ENCODE measurements at regions not wholly inside any gene's neighbourhood (a gene's known extent, or its start where the extent isn't known, plus 50 kb on each side); places are given as distances from the start of the nearest gene placed in this dataset.

- CTCF ChIA-PET, result interaction anchor here (0.8 kb wide), 1 partner anchor 320 kb away, joined by 3 read pairs; the partner anchor contains the start of gene DIRAS2
- H3K4me1 ChIP-seq (ENCODE audit: control insufficient read depth in 1 of 2, insufficient read depth in 2 of 2, low read depth in 1 of 2, low read length in 1 of 2), result no peaks in the 10 kb centered on the region; a peak in 1 of 4 replicates
These were observed 320.3 kb downstream of the DIRAS2 start for GRCh38 chr9:90322296-90322695.

More at GRCh38 chr9:90322296-90322695, 320.3 kb downstream of the DIRAS2 start:
- no peaks in the 10 kb centered on the region for H4K20me1 ChIP-seq (ENCODE audit: insufficient read depth)
- no peak for DNase-seq
- no peaks in the 10 kb centered on the region for H3K36me3 ChIP-seq (replicated peaks in 1 of 2; ENCODE audit: control insufficient read depth in 1 of 2, insufficient read depth in 2 of 2, low read length in 1 of 2)
- H3K9ac ChIP-seq, result no peak overlapping the region
- H3K27me3 ChIP-seq (ENCODE audit: insufficient read depth), result no peaks in the 10 kb centered on the region
- H3K27ac ChIP-seq (ENCODE audit: low read depth in 2 of 2, low read length in 1 of 2), result no peak overlapping the region
- H3K4me2 ChIP-seq, result no peak overlapping the region
- H2AFZ ChIP-seq (ENCODE audit: low read depth), result no peak overlapping the region
- no peaks in the 10 kb centered on the region for H3K9me3 ChIP-seq
- WGBS (ENCODE audit: low lambda C conversion rate), result 27% methylated on average over 1 of the region's 1 CpG
- POLR2A ChIA-PET, result no interaction called here
- H3K79me2 ChIP-seq (ENCODE audit: insufficient read depth), result no peaks in the 10 kb centered on the region
- H3F3A ChIP-seq (replicated peaks; ENCODE audit: insufficient read depth), result no peaks in the 10 kb centered on the region
- H3K4me3 ChIP-seq (ENCODE audit: low read depth in 2 of 2, low read length in 1 of 2), result no peak overlapping the region
- TF ChIP-seq CHD2 (IDR thresholded peaks at IDR 0.05; ENCODE audit: low read length, partially characterized antibody), result no peak
- no peak for TF ChIP-seq MEF2A (IDR thresholded peaks at IDR 0.05; ENCODE audit: borderline replicate concordance, low read depth)
- TF ChIP-seq PBX3 (IDR thresholded peaks at IDR 0.05), result no peak
- TF ChIP-seq TCF12 (IDR thresholded peaks at IDR 0.05), result no peak
- no peak for TF ChIP-seq USF2 (IDR thresholded peaks at IDR 0.05; ENCODE audit: borderline replicate concordance, low read depth, low read length)
- no peak for TF ChIP-seq MAX (IDR thresholded peaks at IDR 0.05; ENCODE audit: low read depth)
- no peak for TF ChIP-seq FOXJ3 (CRISPR knock-in tag; IDR thresholded peaks at IDR 0.05)
- no peak for TF ChIP-seq MXI1 (IDR thresholded peaks at IDR 0.05; ENCODE audit: low read depth, low read length)
- no peak for TF ChIP-seq USF1 (IDR thresholded peaks at IDR 0.05; ENCODE audit: borderline replicate concordance, low read depth)
- no peak for TF ChIP-seq YY1 (IDR thresholded peaks at IDR 0.05; ENCODE audit: low read depth)
- TF ChIP-seq IRF3 (IDR thresholded peaks at IDR 0.05; ENCODE audit: low read depth, low read length), result no peak
- TF ChIP-seq REST (IDR thresholded peaks at IDR 0.05; ENCODE audit: low read depth, low read length), result no peak
- no peak for TF ChIP-seq RCOR1 (IDR thresholded peaks at IDR 0.05; ENCODE audit: low read length)
- no peak for TF ChIP-seq POLR2AphosphoS5 (IDR thresholded peaks at IDR 0.05; ENCODE audit: low read depth, low read length)
- TF ChIP-seq FOSL2 (IDR thresholded peaks at IDR 0.05; ENCODE audit: borderline replicate concordance, low read depth), result no peak
- no peak for TF ChIP-seq ELF1 (IDR thresholded peaks at IDR 0.05)
- TF ChIP-seq CTCF (IDR thresholded peaks at IDR 0.05), result no peak
- TF ChIP-seq ZBTB33 (IDR thresholded peaks at IDR 0.05; ENCODE audit: borderline replicate concordance, low read depth), result no peak
- TF ChIP-seq TAF1 (IDR thresholded peaks at IDR 0.05; ENCODE audit: borderline replicate concordance, low read depth, low read length), result no peak
- TF ChIP-seq SMC3 (IDR thresholded peaks at IDR 0.05; ENCODE audit: low read depth, low read length), result no peak
- no peaks in the 10 kb centered on the region for H3K9me2 ChIP-seq

Measured in SK-N-SH (cell line).